Stimulated activated CD4-positive, alpha-beta T cell treated with anti-CD3 and anti-CD28 coated beads, Interleukin-4, amount 100 ng/mL, for 24 hours (primary cell): ENCODE measurements at regions not wholly inside any gene's neighbourhood (a gene's known extent, or its start where the extent isn't known, plus 50 kb on each side); places are given as distances from the start of the nearest gene placed in this dataset.

Experiments
- DNase-seq: peaks from one replicate; pipeline ENCODE4 v3.0.0-alpha.2; 2020

DNA sequence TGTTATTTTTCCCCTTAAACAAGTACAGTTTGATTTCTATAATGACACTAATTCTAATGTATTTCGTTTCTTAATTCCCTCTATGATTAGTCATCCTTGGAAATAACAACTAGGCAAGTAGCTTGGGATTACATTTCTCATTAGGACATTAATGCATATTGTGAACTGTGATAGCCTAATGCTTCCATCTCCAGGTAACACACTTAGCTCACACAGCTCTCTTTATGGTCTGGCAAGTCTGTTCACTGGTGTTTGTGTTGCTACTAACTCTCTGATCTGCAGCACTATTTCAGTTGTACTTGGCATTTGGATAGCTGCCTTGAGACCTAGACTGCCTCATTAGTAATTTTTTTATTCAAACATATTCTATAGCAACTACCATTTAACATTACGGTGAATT, 853.2 kb downstream of the SORCS3 start:
- no peak for DNase-seq

DNA sequence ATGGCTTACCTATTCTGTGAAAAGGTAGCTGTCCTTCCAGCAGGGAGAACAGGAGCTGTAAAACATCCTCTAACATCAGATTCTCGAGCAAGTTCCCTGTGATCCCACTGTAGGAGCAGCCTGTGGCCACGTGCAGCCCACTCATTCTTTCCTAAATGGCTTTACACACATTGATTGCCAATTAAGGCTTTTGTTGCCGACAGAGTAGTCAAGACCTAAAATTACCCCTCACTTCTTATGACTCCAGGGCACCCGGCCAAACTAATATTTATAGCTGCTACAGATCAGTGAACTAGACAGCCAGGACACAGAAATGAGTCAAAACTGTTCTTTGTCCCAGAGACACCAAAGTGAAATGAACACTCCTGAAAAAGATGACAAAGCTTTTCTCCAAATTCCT, 832.1 kb downstream of the SORCS3 start:
- DNase-seq, result no peak

DNA sequence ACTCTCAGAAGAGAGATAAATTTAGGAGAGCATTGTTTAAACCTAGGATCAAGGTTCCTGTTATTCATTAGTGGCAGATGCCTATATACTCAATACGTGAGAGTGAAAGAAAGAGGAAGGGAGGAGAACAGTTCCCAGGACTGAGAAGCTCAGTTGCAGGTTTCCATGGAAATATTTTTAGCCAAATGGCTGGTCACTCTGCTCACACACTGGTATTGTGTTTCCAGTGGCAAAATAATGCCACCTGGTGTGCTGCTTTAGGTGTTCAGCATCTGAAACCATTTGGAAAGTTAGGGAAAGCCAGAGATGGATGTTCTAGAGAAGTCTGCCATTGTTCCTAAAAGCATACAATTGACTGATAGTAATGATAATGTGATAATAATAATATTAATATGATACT, 827.7 kb downstream of the SORCS3 start:
- DNase-seq, result no peak

- no peak for DNase-seq
These were observed 825.4 kb downstream of the SORCS3 start for GRCh38 chr10:105466521-105466920.

- DNase-seq, result no peak
These were observed 793.9 kb downstream of the SORCS3 start for GRCh38 chr10:105434970-105435369.

DNA sequence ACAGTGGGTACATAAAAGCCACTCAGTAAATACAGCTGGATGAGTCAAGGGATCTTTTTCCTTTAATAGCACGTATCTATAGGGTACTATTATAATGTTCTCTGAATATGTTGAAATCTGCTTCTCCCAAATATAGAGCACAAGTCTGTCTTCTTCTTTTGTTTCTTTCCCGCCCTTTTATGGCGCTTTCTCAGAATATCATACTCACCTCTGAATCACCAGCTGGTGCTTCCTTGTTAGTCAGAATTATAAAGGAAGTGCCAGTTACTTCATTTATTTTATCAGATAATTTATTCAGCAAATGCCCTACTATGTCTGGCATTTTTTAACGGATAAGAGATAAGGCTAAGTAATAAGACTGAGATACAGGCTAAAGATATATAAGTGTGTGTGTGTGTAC, 772.9 kb downstream of the SORCS3 start:
- no peak for DNase-seq

GRCh38 chr10:105409370-105409769, 768.3 kb downstream of the SORCS3 start:
- no peak for DNase-seq

DNA sequence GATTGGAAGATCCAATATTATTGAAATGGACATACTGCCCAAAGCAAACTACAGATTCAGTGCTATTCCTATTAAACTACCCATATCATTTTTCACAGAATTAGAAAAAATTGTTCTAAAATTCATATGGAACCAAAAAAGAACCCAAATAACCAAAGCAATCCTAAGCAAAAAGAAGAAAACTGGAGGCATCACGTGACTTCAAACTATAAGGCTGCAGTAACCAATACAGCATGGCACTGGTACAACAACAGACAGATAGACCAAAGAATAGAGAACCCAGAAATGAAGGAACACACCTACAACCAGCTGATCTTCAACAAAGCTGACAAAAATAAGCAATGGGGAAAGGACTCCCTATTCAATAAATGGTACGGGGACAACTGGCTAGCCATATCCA, 765.4 kb downstream of the SORCS3 start:
- no peak for DNase-seq

DNA sequence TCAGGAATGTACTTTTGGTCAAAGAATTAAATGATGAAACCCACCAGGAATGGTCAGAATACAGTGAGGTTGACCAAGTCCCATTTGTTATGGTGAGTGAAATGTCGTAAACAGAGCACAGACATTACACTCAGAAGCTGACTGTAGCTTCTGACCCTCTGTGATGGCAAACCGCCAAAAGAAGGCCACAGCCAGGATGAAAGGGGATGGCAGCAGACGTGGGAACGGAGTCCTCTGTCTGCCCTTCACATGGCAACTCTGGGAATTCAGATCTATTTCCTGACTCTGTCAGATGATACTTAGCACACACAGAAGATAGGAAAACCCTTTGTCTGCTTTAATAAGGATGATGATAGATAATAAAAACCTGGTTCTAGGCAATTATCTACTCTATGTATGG, 757.1 kb downstream of the SORCS3 start:
- DNase-seq, result no peak

DNA sequence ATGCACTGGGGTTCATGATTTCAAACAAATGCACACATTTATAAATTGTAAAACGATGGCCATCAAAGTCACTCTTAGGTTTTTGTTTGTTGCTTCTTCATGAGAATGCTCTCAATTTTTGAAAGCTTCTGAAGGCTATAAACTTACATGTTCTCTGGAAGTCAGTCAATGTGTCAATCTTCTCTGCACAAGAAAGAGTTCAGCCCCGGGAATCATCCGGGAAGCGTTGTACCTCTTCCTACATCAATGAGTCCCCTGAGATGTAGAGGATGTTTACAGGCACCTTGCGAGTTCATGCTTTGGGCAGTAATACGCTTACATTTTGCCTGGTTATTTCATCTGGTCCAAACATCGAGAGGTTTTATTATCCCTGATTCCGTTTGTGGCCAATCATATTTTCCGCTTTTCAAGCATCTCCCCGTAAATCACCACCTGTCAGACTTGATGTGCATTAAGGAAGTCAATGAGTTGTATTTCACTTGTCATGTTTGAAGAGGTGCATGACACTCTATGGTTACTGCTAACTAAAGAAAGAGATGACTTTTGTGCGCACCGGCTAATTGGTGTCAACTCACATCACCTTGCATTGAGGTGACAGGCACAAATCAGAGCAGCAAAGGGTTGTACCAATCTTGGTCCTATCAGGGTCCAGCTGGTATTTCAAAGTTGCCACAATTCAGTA, 750.7 kb downstream of the SORCS3 start:
- no peak for DNase-seq

DNA sequence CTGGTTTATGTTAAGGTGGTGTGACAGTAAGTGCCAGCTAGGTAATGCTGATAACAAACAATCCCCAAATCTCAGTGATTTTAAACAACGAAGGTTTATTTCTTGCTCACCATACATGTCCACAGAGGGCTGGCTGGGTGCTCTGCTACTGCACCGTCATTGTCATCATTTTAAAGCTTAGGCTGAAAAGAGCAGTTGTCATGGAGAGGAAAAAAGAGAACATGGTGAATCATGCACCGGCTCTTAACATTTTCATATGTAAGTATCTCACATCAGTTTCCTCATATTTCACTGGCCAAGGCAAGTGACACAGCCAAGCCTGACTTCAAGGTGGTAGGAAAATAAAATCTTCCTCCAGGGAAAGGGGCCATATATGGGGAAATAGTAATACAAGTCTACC, 746.9 kb downstream of the SORCS3 start:
- DNase-seq, result no peak

DNA sequence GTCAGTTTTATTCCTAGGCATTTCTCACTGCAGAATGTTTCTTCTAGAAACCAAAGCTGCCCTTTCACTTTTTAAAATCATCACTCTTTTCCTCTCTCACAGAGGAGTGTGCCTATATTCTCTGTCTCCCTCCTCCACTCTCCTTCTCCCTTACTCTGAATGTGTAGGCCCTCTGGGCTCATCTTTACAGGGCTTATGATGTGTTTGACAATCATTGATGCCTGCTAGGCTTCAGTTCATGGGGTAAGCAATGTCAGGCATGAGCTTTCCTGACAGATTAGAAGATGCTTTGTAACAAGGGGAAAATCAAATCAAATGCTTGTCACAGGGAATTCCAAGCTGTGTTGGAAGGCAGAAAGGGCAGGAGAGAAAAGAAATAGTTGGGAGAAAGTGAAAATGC, 742.9 kb downstream of the SORCS3 start:
- DNase-seq, result no peak

- DNase-seq, result no peak
These were observed 729.6 kb downstream of the SORCS3 start for GRCh38 chr10:105370692-105371091.

DNA sequence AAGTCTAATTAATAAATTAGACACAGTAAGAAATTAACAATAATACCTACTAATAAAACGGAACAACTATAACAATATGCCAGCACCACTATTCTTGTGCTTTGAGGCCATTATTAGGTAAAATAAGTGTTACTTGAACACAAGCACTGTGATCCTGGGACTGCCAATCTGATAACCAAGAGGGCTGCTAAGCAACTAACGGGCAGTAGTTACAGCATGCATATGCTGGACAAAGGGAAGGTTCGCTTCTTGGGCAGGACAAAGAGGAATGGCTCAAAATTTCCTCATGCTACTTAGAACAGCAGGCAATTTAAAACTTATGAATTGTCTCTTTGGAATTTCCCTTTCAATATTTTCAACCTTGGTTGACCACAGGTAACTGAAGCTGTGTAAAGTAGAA, 718.6 kb downstream of the SORCS3 start:
- DNase-seq, result no peak

DNA sequence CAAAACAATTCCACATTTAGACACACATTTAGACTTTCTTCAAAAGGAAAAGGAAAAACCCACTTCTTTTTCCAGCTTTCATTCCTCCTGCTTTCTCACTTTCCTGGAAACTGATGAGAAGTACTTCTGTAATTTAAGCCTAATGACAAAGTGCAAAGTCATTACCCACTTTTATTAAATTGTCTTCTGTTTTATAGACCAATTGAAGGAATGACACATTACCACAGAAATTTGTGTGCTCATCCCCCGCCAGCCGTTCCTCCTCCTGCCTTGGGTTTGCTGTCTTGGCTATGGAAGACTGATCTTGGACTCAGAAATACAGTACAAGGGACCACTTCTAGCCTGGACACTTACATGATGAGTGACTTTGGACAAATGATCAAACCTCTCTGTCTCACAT, 717.8 kb downstream of the SORCS3 start:
- DNase-seq, result no peak

DNA sequence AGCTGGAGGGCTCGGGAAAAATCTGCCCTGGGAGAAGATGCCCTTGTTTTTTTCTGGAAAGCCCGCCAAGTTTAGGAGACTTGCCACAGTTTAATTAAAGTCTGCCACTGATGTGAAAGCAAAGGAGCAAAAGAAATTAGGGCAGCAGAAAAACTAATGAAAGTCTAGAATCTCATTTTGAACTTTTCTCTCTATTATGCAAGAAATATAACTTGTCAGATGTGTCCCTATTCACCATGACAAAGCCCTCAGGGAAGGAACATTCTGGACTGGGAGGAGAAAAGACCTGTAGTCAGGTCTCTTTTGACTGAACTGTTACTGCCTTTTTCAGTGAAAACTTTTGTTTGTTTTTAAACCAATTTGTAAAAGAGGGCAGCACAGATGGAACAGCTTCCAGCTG, 715.5 kb downstream of the SORCS3 start:
- no peak for DNase-seq

- DNase-seq, result no peak
These were observed 712.9 kb downstream of the SORCS3 start for GRCh38 chr10:105354010-105354409.

- no peak for DNase-seq
These were observed 711.7 kb downstream of the SORCS3 start for GRCh38 chr10:105352827-105353226.

DNA sequence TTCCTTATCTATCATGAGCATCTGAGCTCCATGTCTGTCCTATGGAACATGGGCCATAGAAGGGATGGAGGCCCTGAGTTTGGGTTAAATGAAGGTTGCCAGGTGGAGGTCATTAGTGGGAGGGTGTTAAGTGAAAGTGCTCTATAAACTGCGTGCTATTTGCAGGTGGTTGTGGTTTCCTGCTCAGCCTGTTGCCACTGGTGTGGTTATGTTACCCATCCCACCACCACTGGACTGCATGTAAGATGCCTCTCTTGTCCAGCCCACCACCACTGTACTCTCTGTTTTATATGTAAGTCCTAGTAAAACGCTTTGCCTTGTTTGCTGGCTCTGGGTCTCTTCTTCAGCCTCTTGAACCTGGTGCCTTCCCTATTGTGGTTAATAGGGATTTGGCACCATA, 711.2 kb downstream of the SORCS3 start:
- DNase-seq, result no peak

- DNase-seq, result no peak
These were observed 710.1 kb downstream of the SORCS3 start for GRCh38 chr10:105351187-105351586.

- no peak for DNase-seq
These were observed 706.4 kb downstream of the SORCS3 start for GRCh38 chr10:105347487-105347886.

DNA sequence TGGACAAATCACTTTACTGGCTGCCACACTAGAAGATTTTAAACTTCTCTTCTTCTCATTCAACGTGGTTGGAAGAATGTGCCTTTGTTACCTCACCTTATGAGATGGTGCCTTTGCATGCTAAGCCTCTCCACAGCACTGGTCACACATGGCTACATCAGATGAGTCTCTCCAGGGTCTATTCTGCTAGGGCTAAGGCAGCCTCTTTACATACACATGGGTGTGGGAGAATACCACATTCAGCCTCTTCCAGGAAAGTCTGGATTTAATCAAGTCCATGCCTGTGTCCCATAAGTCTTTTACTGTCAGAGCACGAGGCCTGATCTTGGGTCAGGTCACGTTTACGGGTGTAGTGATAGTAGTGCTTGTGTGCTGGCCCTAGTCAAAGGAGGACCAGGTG, 701.5 kb downstream of the SORCS3 start:
- no peak for DNase-seq

DNA sequence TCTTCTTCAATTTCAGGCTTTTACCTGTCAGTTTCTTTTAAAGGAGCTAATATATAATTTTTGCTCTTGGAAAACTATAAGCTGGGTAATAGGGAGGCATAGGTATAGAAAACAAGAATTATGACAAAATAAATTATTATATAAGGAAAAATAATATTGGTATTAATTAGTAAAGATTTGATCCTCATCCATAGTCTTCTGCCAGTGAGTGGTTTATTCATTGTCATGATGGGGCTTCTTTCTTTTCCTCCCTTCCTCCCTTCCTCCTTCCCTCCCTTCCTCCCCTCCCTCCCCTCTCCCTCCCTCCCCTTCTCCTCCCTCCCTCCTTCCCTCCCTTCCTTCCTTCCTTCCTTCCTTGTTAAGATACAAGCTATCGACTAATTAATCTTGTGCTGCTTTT, 698.6 kb downstream of the SORCS3 start:
- no peak for DNase-seq

DNA sequence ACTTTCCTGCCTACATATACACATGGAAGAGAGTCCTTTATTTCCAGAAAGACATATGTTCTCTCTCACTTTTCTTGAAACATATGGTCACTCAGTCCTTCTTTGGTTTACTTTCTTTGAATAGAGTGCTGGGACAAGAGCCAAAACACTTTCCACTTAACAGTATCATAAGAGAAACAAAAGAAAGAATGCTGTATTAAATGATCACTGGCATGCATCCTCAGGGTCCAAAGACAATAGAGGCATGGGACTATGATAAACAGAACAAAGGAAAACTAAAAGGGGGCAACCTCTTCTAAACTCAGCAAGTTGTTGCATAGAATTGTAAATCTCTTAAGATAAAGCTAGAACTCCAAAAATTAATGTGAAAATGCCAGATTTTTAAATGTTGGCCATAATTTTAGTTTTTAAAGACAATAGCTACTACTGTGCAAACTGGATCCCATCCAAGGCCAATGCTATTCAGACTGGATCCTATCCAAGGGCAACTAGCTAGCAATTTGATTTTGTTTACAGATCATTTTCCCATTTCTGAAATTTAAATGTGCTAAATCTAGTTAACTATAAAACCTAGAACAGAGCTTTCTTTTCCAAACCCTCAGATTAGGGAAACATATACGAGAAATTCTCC, 687.5 kb downstream of the SORCS3 start:
- DNase-seq, result no peak
